GM23248 (cell line): ENCODE measurements at regions not wholly inside any gene's neighbourhood (a gene's known extent, or its start where the extent isn't known, plus 50 kb on each side); places are given as distances from the start of the nearest gene placed in this dataset.

ENCODE experiments used
- EZH2 ChIP-seq: fragments of 200-600 bp; sonication (generic); IDR thresholded peaks from 2 replicates; pipeline ENCODE4 v1.6.1; 2018; ENCODE audit warnings: antibody characterized with exemption, mild to moderate bottlenecking; ENCODE audit not compliant: insufficient read depth, poor library complexity, severe bottlenecking
- EZH2phosphoT487 ChIP-seq: fragments of 200-600 bp; sonication (generic); IDR thresholded peaks from 2 replicates; pipeline ENCODE4 v1.6.1; 2018; ENCODE audit warnings: antibody characterized with exemption, moderate library complexity, mild to moderate bottlenecking, low read depth; ENCODE audit not compliant: insufficient read depth

DNA sequence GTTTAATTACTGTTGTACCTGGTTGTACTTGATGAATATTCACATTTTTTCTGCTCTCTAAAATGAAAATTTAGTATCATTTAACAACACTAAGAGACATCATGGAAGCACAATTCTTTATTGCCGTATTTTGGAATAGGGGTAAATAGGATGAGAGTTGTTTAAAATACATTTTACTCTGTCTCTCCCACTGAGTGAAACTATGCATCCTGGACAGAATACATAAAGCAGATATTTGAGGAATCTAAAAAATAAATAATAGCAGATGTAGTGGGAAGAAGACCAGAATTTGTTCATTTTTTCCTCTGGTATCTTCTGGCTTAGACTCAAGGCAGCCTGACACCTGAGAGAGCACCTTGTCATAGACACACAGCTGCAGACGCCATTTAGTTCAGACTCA, 119.1 kb upstream of the AHI1 start:
- TF ChIP-seq EZH2 (no peak), EZH2phosphoT487 (no peak)
